GM23338 (cell line): ENCODE measurements at regions not wholly inside any gene's neighbourhood (a gene's known extent, or its start where the extent isn't known, plus 50 kb on each side); places are given as distances from the start of the nearest gene placed in this dataset.

Source experiments
- ATAC-seq: fragments of 200-7000 bp; cut with Tn5 transposase; 3 replicates; pipeline ENCODE4 v1.9.1; 2020
- DNase-seq: peaks from one replicate; pipeline ENCODE4 v3.0.0-alpha.2; 2015; ENCODE audit warnings: low spot score
- H2AFZ ChIP-seq: fragments of 200-600 bp; sonication (generic); 2 replicates; pipeline ENCODE4 v1.8.0; 2016; ENCODE audit warnings: antibody characterized with exemption, mild to moderate bottlenecking, moderate library complexity
- H3F3A ChIP-seq: fragments of 200-600 bp; sonication (generic); replicated peaks from 2 replicates; pipeline ENCODE4 v1.8.0; 2017; ENCODE audit warnings: antibody characterized with exemption, mixed run types, low read depth
- H3K27ac ChIP-seq: fragments of 200-600 bp; sonication (generic); 2 replicates; pipeline ENCODE4 v1.6.1; 2016; ENCODE audit warnings: low read depth
- H3K27me3 ChIP-seq: fragments of 200-600 bp; sonication (generic); 2 replicates; pipeline ENCODE4 v1.8.0; 2016; ENCODE audit warnings: mild to moderate bottlenecking, mixed run types, moderate library complexity; ENCODE audit not compliant: insufficient read depth
- H3K36me3 ChIP-seq: fragments of 200-600 bp; sonication (generic); 2 replicates; pipeline ENCODE4 v1.8.0; 2016; ENCODE audit warnings: mild to moderate bottlenecking; ENCODE audit not compliant: insufficient read depth
- H3K4me1 ChIP-seq: fragments of 200-600 bp; sonication (generic); 2 replicates; pipeline ENCODE4 v1.8.0; 2016; ENCODE audit warnings: mild to moderate bottlenecking, moderate library complexity; ENCODE audit not compliant: insufficient read depth
- H3K4me2 ChIP-seq: fragments of 200-600 bp; sonication (generic); 2 replicates; pipeline ENCODE4 v1.7.1; 2017; ENCODE audit warnings: mixed run types
- H3K4me3 ChIP-seq: fragments of 200-600 bp; sonication (generic); 2 replicates; pipeline ENCODE4 v1.6.1; 2016; ENCODE audit warnings: mixed run types
- H3K79me2 ChIP-seq: fragments of 200-600 bp; sonication (generic); replicated peaks from 2 replicates; pipeline ENCODE4 v1.8.0; 2017; ENCODE audit warnings: mild to moderate bottlenecking; ENCODE audit not compliant: insufficient read depth
- H3K9me2 ChIP-seq: fragments of 200-600 bp; sonication (generic); 2 replicates; pipeline ENCODE4 v1.8.0; 2017; ENCODE audit not compliant: insufficient read depth
- H4K20me1 ChIP-seq: fragments of 200-600 bp; sonication (generic); replicated peaks from 2 replicates; pipeline ENCODE4 v1.8.0; 2017; ENCODE audit warnings: mild to moderate bottlenecking; ENCODE audit not compliant: insufficient read depth
- H3K27ac Mint-ChIP-seq: 2 replicates; pipeline ENCODE4 v1.8.0; 2020; ENCODE audit warnings: inconsistent platforms, mild to moderate bottlenecking, moderate library complexity, mixed read lengths
- H3K27me3 Mint-ChIP-seq: 3 replicates; pipeline ENCODE4 v1.8.0; 2022; ENCODE audit warnings: low read depth, mild to moderate bottlenecking, moderate library complexity, mixed read lengths, inconsistent platforms; ENCODE audit not compliant: insufficient read depth, poor library complexity
- H3K36me3 Mint-ChIP-seq: 3 replicates; pipeline ENCODE4 v1.8.0; 2021; ENCODE audit warnings: low read depth, mild to moderate bottlenecking, inconsistent platforms, moderate library complexity, mixed read lengths
- H3K4me1 Mint-ChIP-seq: 3 replicates; pipeline ENCODE4 v1.8.0; 2020; ENCODE audit warnings: mild to moderate bottlenecking, inconsistent platforms, mixed read lengths
- H3K4me3 Mint-ChIP-seq: 3 replicates; pipeline ENCODE4 v1.8.0; 2021; ENCODE audit warnings: moderate library complexity, mild to moderate bottlenecking, inconsistent platforms, mixed read lengths
- H3K9me3 Mint-ChIP-seq: 3 replicates; pipeline ENCODE4 v1.8.0; 2020; ENCODE audit warnings: moderate library complexity, mild to moderate bottlenecking, inconsistent platforms, mixed read lengths
- CREB1 ChIP-seq: fragments of 250-450 bp; sonication (Bioruptor Pico); IDR thresholded peaks from 2 replicates; pipeline ENCODE4 v1.5.0; 2020; ENCODE audit warnings: low read depth, mild to moderate bottlenecking, moderate library complexity
- EZH2 ChIP-seq: fragments of 200-600 bp; sonication (generic); IDR thresholded peaks from one replicate; pipeline ENCODE4 v1.8.0; 2017; ENCODE audit warnings: antibody characterized with exemption, mild to moderate bottlenecking, low read depth; ENCODE audit not compliant: unreplicated experiment
- EZH2phosphoT487 ChIP-seq: fragments of 200-600 bp; sonication (generic); IDR thresholded peaks from one replicate; pipeline ENCODE4 v1.8.1; 2018; ENCODE audit warnings: antibody characterized with exemption; ENCODE audit not compliant: unreplicated experiment
- JUNB ChIP-seq: IDR thresholded peaks from one replicate; pipeline ENCODE4 v1.6.1; 2016; ENCODE audit warnings: antibody characterized with exemption; ENCODE audit not compliant: unreplicated experiment
- POLR2AphosphoS5 ChIP-seq: IDR thresholded peaks from 2 replicates; pipeline ENCODE4 v1.6.1; 2016; ENCODE audit warnings: antibody characterized with exemption, low read depth
- REST ChIP-seq: IDR thresholded peaks from one replicate; pipeline ENCODE4 v1.6.1; 2018; ENCODE audit warnings: antibody characterized with exemption; ENCODE audit not compliant: unreplicated experiment
- STAT1 ChIP-seq: IDR thresholded peaks from one replicate; pipeline ENCODE4 v1.6.1; 2016; ENCODE audit warnings: antibody characterized with exemption; ENCODE audit not compliant: unreplicated experiment
- ZNF114 ChIP-seq: fragments of 250-450 bp; sonication (Bioruptor Pico); IDR thresholded peaks from 2 replicates; pipeline ENCODE4 v1.5.0; 2020; ENCODE audit warnings: mild to moderate bottlenecking, moderate library complexity
- ZNF331 ChIP-seq: fragments of 250-450 bp; sonication (Bioruptor Pico); IDR thresholded peaks from 2 replicates; pipeline ENCODE4 v1.5.0; 2020; ENCODE audit warnings: low read depth, mild to moderate bottlenecking, moderate library complexity
- ZNF462 ChIP-seq: fragments of 250-450 bp; sonication (Bioruptor Pico); IDR thresholded peaks from 2 replicates; pipeline ENCODE4 v1.5.0; 2020; ENCODE audit warnings: mild to moderate bottlenecking, moderate library complexity
- TF ChIP-seq, protein P1 (sequence below), 2 experiments: fragments of 200-600 bp in 1 of 2; sonication (generic) in 1 of 2; conservative IDR thresholded peaks; 2 replicates each; pipeline versions ENCODE4 v1.5.1 to v1.6.1; 2016 to 2017; ENCODE audit warnings: antibody characterized with exemption in 2 of 2, low read depth in 2 of 2, mild to moderate bottlenecking in 2 of 2, moderate library complexity in 1 of 2
- TF ChIP-seq, protein P2 (sequence below): IDR thresholded peaks from 2 replicates; pipeline ENCODE4 v1.6.1; 2016; ENCODE audit warnings: antibody characterized with exemption

DNA sequence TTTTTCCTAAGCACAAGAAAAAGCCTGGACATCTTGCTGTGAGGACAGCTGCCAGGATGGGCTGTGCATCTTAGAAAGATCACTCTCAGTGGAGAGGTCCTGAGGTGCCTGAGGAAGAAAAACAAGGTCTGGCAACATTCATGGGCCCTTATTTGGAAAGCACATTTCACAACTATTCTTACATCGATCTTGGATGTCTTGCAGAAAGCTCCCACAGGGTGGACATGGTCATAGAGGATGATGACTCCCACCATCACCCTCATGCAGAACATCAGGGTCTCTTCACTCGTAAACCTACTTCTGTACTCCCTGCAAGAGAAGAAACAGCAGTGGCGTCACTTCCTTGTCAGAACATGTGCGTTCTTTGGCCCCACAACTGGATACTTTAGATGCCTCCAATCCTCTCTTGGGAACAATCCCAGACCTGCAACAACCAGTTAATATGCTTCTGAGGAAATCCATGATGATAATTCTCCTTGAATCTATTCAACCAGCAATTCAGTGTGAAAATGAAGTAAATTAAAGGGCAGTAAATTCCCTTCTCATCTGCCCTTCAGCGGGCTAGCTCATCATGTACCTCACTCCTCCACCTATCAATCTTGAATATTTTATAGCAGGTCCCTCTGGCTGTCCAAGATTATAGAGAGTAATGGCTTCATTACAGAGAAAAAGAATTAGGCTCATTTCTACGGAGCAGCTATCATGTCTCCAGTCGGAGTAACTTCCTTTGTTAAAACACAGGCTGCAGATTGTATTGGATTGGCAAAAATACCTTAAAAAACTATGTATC lies 106.2 kb downstream of the CYRIA start:
- Mint-ChIP-seq H3K27ac (no peak overlapping the region), H3K9me3 (no peaks in the 10 kb centered on the region), H3K27me3 (peaks cover 2% of the 10 kb centered on the region), H3K36me3 (no peaks in the 10 kb centered on the region), H3K4me1 (peaks cover 5% of the 10 kb centered on the region; the same call in 2 of the 3 replicates), H3K4me3 (no peak overlapping the region)
- no peaks in the 10 kb centered on the region for H3K4me1 ChIP-seq
- no peaks in the 10 kb centered on the region for H3K27me3 ChIP-seq
- H3K27ac ChIP-seq = no peak overlapping the region
- H3K79me2 ChIP-seq = no peaks in the 10 kb centered on the region
- TF ChIP-seq STAT1 (no peak), REST (no peak), EZH2phosphoT487 (no peak), EZH2 (no peak), JUNB (no peak), ZNF114 (no peak), POLR2AphosphoS5 (no peak), ZNF331 (CRISPR knock-in tag) (no peak), CREB1 (CRISPR knock-in tag) (no peak), ZNF462 (CRISPR knock-in tag) (no peak)
- TF ChIP-seq, protein P1, sequence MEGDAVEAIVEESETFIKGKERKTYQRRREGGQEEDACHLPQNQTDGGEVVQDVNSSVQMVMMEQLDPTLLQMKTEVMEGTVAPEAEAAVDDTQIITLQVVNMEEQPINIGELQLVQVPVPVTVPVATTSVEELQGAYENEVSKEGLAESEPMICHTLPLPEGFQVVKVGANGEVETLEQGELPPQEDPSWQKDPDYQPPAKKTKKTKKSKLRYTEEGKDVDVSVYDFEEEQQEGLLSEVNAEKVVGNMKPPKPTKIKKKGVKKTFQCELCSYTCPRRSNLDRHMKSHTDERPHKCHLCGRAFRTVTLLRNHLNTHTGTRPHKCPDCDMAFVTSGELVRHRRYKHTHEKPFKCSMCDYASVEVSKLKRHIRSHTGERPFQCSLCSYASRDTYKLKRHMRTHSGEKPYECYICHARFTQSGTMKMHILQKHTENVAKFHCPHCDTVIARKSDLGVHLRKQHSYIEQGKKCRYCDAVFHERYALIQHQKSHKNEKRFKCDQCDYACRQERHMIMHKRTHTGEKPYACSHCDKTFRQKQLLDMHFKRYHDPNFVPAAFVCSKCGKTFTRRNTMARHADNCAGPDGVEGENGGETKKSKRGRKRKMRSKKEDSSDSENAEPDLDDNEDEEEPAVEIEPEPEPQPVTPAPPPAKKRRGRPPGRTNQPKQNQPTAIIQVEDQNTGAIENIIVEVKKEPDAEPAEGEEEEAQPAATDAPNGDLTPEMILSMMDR (conservative IDR thresholded peaks at IDR 0.05; ENCODE audit: low read depth in 2 of 2) = no peak
- TF ChIP-seq, protein P2, sequence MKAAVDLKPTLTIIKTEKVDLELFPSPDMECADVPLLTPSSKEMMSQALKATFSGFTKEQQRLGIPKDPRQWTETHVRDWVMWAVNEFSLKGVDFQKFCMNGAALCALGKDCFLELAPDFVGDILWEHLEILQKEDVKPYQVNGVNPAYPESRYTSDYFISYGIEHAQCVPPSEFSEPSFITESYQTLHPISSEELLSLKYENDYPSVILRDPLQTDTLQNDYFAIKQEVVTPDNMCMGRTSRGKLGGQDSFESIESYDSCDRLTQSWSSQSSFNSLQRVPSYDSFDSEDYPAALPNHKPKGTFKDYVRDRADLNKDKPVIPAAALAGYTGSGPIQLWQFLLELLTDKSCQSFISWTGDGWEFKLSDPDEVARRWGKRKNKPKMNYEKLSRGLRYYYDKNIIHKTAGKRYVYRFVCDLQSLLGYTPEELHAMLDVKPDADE = no peak
- no peak overlapping the region for H3K4me2 ChIP-seq
- H4K20me1 ChIP-seq = no peaks in the 10 kb centered on the region
- ATAC-seq (no peak), DNase-seq (no peak)
- H2AFZ ChIP-seq = no peak overlapping the region
- H3K9me2 ChIP-seq = peaks cover 5% of the 10 kb centered on the region; the same call in 1 of the 2 replicates
- no peak overlapping the region for H3K4me3 ChIP-seq
- no peaks in the 10 kb centered on the region for H3F3A ChIP-seq
- no peaks in the 10 kb centered on the region for H3K36me3 ChIP-seq
